ENCODE measurements at regions not wholly inside any gene's neighbourhood (a gene's known extent, or its start where the extent isn't known, plus 50 kb on each side); places are given as distances from the start of the nearest gene placed in this dataset.

DNA sequence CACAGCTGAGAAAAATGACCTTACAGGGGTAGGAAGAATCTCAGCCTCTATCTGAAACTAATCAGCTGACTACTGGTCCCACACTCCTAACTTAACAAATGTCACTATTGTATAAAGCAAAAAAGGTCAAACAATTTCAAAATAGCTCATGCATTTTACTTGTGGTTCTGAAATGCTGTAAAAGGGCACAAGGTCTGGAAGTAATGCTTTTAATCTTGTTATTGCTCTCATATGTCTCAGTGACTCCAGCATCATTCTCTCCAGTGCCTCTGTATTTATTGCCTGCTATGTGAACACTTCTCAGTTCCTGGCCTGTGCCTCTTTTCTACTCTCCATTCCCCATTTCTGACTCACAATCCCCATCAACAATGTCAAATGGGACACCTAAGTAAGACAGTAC is 937.7 kb downstream of the CDH11 start:
- TF ChIP-seq, protein P1, sequence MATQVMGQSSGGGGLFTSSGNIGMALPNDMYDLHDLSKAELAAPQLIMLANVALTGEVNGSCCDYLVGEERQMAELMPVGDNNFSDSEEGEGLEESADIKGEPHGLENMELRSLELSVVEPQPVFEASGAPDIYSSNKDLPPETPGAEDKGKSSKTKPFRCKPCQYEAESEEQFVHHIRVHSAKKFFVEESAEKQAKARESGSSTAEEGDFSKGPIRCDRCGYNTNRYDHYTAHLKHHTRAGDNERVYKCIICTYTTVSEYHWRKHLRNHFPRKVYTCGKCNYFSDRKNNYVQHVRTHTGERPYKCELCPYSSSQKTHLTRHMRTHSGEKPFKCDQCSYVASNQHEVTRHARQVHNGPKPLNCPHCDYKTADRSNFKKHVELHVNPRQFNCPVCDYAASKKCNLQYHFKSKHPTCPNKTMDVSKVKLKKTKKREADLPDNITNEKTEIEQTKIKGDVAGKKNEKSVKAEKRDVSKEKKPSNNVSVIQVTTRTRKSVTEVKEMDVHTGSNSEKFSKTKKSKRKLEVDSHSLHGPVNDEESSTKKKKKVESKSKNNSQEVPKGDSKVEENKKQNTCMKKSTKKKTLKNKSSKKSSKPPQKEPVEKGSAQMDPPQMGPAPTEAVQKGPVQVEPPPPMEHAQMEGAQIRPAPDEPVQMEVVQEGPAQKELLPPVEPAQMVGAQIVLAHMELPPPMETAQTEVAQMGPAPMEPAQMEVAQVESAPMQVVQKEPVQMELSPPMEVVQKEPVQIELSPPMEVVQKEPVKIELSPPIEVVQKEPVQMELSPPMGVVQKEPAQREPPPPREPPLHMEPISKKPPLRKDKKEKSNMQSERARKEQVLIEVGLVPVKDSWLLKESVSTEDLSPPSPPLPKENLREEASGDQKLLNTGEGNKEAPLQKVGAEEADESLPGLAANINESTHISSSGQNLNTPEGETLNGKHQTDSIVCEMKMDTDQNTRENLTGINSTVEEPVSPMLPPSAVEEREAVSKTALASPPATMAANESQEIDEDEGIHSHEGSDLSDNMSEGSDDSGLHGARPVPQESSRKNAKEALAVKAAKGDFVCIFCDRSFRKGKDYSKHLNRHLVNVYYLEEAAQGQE (IDR thresholded peaks at IDR 0.05; ENCODE audit: insufficient read depth in 1 of 2, low read depth in 2 of 2, low read length in 1 of 2), result no peak
- TF ChIP-seq, protein P2, sequence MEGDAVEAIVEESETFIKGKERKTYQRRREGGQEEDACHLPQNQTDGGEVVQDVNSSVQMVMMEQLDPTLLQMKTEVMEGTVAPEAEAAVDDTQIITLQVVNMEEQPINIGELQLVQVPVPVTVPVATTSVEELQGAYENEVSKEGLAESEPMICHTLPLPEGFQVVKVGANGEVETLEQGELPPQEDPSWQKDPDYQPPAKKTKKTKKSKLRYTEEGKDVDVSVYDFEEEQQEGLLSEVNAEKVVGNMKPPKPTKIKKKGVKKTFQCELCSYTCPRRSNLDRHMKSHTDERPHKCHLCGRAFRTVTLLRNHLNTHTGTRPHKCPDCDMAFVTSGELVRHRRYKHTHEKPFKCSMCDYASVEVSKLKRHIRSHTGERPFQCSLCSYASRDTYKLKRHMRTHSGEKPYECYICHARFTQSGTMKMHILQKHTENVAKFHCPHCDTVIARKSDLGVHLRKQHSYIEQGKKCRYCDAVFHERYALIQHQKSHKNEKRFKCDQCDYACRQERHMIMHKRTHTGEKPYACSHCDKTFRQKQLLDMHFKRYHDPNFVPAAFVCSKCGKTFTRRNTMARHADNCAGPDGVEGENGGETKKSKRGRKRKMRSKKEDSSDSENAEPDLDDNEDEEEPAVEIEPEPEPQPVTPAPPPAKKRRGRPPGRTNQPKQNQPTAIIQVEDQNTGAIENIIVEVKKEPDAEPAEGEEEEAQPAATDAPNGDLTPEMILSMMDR (IDR thresholded peaks at IDR 0.05), result no peak
- no peak for TF ChIP-seq POLR2AphosphoS5 (IDR thresholded peaks at IDR 0.05; ENCODE audit: low read depth, low read length)
- no peak for TF ChIP-seq SIN3A (IDR thresholded peaks at IDR 0.05; ENCODE audit: borderline replicate concordance, insufficient read depth, low read depth, low read length)
- no peak for TF ChIP-seq TCF7L2 (IDR thresholded peaks at IDR 0.05; ENCODE audit: low read depth, low read length)
